K562 (cell line): ENCODE measurements at regions not wholly inside any gene's neighbourhood (a gene's known extent, or its start where the extent isn't known, plus 50 kb on each side); places are given as distances from the start of the nearest gene placed in this dataset.

Experiments
- BRCA1 ChIP-seq, 2 experiments: fragments of 450-650 bp in 1 of 2; sonication (generic) in 1 of 2; formaldehyde crosslinking in 1 of 2; IDR thresholded peaks; 2 replicates each; pipeline versions ENCODE4 v1.5.0 to v1.6.1; 2017 to 2020; ENCODE audit warnings: mild to moderate bottlenecking in 1 of 2, missing genetic modification reagents in 1 of 2
- REST ChIP-seq, 2 experiments: fragments of 450-650 bp; formaldehyde crosslinking in 1 of 2; IDR thresholded peaks; 2 replicates each; pipeline versions ENCODE4 v1.4.0 to v1.6.1; 2014 to 2020; ENCODE audit warnings: mild to moderate bottlenecking in 2 of 2, borderline replicate concordance in 1 of 2, low read depth in 1 of 2
- TAL1 ChIP-seq: fragments of 450-650 bp; IDR thresholded peaks from 2 replicates; pipeline ENCODE4 v1.6.1; 2016; ENCODE audit warnings: mild to moderate bottlenecking
- ZNF639 ChIP-seq, 2 experiments: fragments of 200-800 bp in 1 of 2; sonication (Bioruptor generic) in 1 of 2; sonication (generic) in 1 of 2; formaldehyde crosslinking in 1 of 2; IDR thresholded peaks in 1 of 2; conservative IDR thresholded peaks in 1 of 2; 2 replicates each; pipeline versions ENCODE4 v1.5.0 to v1.6.1; 2016 to 2020; ENCODE audit warnings: missing compliant biosample characterization in 1 of 2, missing genetic modification characterization in 1 of 2, missing genetic modification reagents in 1 of 2

DNA sequence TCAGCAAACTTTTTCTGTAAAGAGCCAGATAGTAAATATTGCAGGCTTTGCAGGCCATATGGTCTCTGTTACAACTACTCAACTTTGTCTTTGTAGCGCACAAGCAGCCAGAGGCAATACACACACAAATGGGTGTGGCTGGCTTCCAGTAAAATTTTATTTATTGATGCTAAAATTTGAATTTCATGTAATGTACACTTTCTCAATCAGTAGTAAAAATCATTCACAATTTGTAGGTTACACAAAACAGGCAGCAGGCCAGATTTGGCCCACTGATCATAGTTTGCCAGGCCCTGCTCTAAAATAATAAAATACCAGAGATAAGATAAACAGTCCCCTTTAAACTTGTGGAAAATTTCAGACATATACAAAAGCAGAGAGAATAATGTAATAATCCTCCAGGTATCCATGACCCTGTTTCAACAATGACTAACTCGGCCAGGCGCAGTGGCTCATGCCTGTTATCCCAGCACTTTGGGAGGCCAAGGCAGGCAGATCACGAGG, 330.3 kb downstream of the SHQ1 start (continued):
- TF ChIP-seq REST (IDR thresholded peaks at IDR 0.05; ENCODE audit: borderline replicate concordance): no peak
- TF ChIP-seq REST (CRISPR knock-in tag; IDR thresholded peaks at IDR 0.05; ENCODE audit: low read depth): no peak
- TF ChIP-seq ZNF639 (CRISPR knock-in tag; conservative IDR thresholded peaks at IDR 0.05 in 1 of 2, IDR thresholded peaks at IDR 0.05 in 1 of 2): no peak
- TF ChIP-seq BRCA1 (IDR thresholded peaks at IDR 0.05): no peak
- no peak for TF ChIP-seq BRCA1 (CRISPR knock-in tag; IDR thresholded peaks at IDR 0.05)
- no peak for TF ChIP-seq TAL1
